ENCODE measurements at regions not wholly inside any gene's neighbourhood (a gene's known extent, or its start where the extent isn't known, plus 50 kb on each side); places are given as distances from the start of the nearest gene placed in this dataset.

GRCh38 chr1:199931666-199932377 is 95.7 kb upstream of the NR5A2 start:
- no peaks in the 10 kb centered on the region for H3K36me3 ChIP-seq
- no peaks in the 10 kb centered on the region for H3K27me3 ChIP-seq
- no peak for DNase-seq
- H3K9me3 ChIP-seq: no peaks in the 10 kb centered on the region
- no peak overlapping the region for H3K4me3 ChIP-seq
- intact Hi-C loops (cut with DNase I; ENCODE audit: low total_unique reads): no loop called here
- no peaks in the 10 kb centered on the region for H3K4me1 ChIP-seq
- no peak for TF ChIP-seq CTCF (IDR thresholded peaks at IDR 0.05)
- H3K27ac ChIP-seq: no peak overlapping the region

GRCh38 chr1:199932462-199932861 is 95.0 kb upstream of the NR5A2 start:
- intact Hi-C loops (cut with DNase I; ENCODE audit: low total_unique reads): no loop called here
- Histone ChIP-seq H3K27ac (no peak overlapping the region), H3K4me1 (no peaks in the 10 kb centered on the region), H3K36me3 (no peaks in the 10 kb centered on the region), H3K9me3 (no peaks in the 10 kb centered on the region), H3K27me3 (no peaks in the 10 kb centered on the region), H3K4me3 (no peak overlapping the region)
- no peak for DNase-seq
- no peak for TF ChIP-seq CTCF (IDR thresholded peaks at IDR 0.05)

- Histone ChIP-seq H3K27ac (no peak overlapping the region), H3K9me3 (no peaks in the 10 kb centered on the region), H3K36me3 (no peaks in the 10 kb centered on the region), H3K4me3 (no peak overlapping the region), H3K27me3 (no peaks in the 10 kb centered on the region), H3K4me1 (no peaks in the 10 kb centered on the region)
- DNase-seq: no peak
- intact Hi-C loops (cut with DNase I; ENCODE audit: low total_unique reads): no loop called here
- no peak for TF ChIP-seq CTCF (IDR thresholded peaks at IDR 0.05)
Observed at GRCh38 chr1:199936441-199936840, 91.1 kb upstream of the NR5A2 start.

GRCh38 chr1:199937161-199937560 is 90.3 kb upstream of the NR5A2 start:
- DNase-seq: no peak
- no peak for TF ChIP-seq CTCF (IDR thresholded peaks at IDR 0.05)
- Histone ChIP-seq H3K4me1 (no peaks in the 10 kb centered on the region), H3K9me3 (no peaks in the 10 kb centered on the region), H3K4me3 (no peak overlapping the region), H3K27ac (no peak overlapping the region), H3K27me3 (no peaks in the 10 kb centered on the region), H3K36me3 (no peaks in the 10 kb centered on the region)
- intact Hi-C loops (cut with DNase I; ENCODE audit: low total_unique reads): no loop called here

GRCh38 chr1:199937661-199938060 is 89.8 kb upstream of the NR5A2 start:
- no peak for TF ChIP-seq CTCF (IDR thresholded peaks at IDR 0.05)
- Histone ChIP-seq H3K9me3 (no peaks in the 10 kb centered on the region), H3K27me3 (no peaks in the 10 kb centered on the region), H3K4me3 (no peak overlapping the region), H3K27ac (no peak overlapping the region), H3K36me3 (no peaks in the 10 kb centered on the region), H3K4me1 (no peaks in the 10 kb centered on the region)
- DNase-seq: no peak
- intact Hi-C loops (cut with DNase I; ENCODE audit: low total_unique reads): no loop called here

GRCh38 chr1:199944986-199945385 is 82.5 kb upstream of the NR5A2 start:
- no peak for TF ChIP-seq CTCF (IDR thresholded peaks at IDR 0.05)
- Histone ChIP-seq H3K9me3 (no peaks in the 10 kb centered on the region), H3K27ac (no peak overlapping the region), H3K4me3 (no peak overlapping the region), H3K4me1 (no peaks in the 10 kb centered on the region), H3K36me3 (no peaks in the 10 kb centered on the region), H3K27me3 (no peaks in the 10 kb centered on the region)
- intact Hi-C loops (cut with DNase I; ENCODE audit: low total_unique reads): no loop called here
- DNase-seq: no peak

All from tibial artery (tissue), 4 donors.